Stomach (tissue), 4 donors: ENCODE measurements at regions not wholly inside any gene's neighbourhood (a gene's known extent, or its start where the extent isn't known, plus 50 kb on each side); places are given as distances from the start of the nearest gene placed in this dataset.

Experiments
- EP300 ChIP-seq: sonication (generic); formaldehyde crosslinking; IDR thresholded peaks from one replicate; pipeline ENCODE4 v1.6.1; 2017; ENCODE audit warnings: antibody characterized with exemption
- POLR2A ChIP-seq, 4 donors: fragments of 450-650 bp; IDR thresholded peaks; one replicate each; pipeline ENCODE4 v1.6.1; 2016; ENCODE audit warnings: antibody characterized with exemption in 4 of 4, control low read depth in 2 of 4, mild to moderate bottlenecking in 1 of 4, moderate library complexity in 1 of 4
- POLR2AphosphoS5 ChIP-seq, 3 donors: sonication (generic); formaldehyde crosslinking; IDR thresholded peaks; one replicate each; pipeline ENCODE4 v1.6.1; 2016; ENCODE audit warnings: antibody characterized with exemption in 3 of 3
- TF ChIP-seq, protein P1 (sequence below), 7 experiments: fragments of 450-650 bp in 4 of 7; fragments of 200-600 bp in 3 of 7; sonication (generic) in 3 of 7; IDR thresholded peaks; one replicate each; pipeline ENCODE4 v1.5.1; 2016 to 2019; ENCODE audit warnings: antibody characterized with exemption in 7 of 7, control low read depth in 2 of 7, mild to moderate bottlenecking in 1 of 7

DNA sequence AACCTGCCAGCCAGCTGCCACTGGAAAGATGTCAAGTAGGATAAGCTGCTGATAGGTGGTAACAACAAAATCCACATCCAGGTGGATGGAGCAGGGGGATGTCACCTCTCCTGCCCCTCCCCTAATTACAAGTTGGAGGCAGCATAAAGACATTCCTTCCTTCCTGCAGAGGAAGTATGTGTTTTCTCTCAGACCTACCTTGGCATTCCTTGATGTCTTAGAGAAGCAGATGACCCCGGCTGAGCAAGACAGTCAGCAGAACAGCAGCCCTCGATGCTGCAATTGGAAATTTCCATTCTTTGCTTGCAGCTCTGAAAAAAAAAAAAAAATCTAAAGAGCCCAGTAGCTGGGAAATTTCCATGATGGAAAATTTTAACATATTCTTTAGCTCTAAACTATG, 137.5 kb upstream of the MKLN1 start:
- TF ChIP-seq, protein P1, sequence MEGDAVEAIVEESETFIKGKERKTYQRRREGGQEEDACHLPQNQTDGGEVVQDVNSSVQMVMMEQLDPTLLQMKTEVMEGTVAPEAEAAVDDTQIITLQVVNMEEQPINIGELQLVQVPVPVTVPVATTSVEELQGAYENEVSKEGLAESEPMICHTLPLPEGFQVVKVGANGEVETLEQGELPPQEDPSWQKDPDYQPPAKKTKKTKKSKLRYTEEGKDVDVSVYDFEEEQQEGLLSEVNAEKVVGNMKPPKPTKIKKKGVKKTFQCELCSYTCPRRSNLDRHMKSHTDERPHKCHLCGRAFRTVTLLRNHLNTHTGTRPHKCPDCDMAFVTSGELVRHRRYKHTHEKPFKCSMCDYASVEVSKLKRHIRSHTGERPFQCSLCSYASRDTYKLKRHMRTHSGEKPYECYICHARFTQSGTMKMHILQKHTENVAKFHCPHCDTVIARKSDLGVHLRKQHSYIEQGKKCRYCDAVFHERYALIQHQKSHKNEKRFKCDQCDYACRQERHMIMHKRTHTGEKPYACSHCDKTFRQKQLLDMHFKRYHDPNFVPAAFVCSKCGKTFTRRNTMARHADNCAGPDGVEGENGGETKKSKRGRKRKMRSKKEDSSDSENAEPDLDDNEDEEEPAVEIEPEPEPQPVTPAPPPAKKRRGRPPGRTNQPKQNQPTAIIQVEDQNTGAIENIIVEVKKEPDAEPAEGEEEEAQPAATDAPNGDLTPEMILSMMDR (IDR thresholded peaks at IDR 0.05), result no peak
- TF ChIP-seq EP300 (no peak), POLR2A (IDR thresholded peaks at IDR 0.05) (no peak), POLR2AphosphoS5 (IDR thresholded peaks at IDR 0.05) (no peak)
